Caco-2 (cell line): ENCODE measurements at regions not wholly inside any gene's neighbourhood (a gene's known extent, or its start where the extent isn't known, plus 50 kb on each side); places are given as distances from the start of the nearest gene placed in this dataset.

Experiments used
- BruUV-seq: library from RNA; stranded (reverse); fragments of 400-500 nt; replicated peaks from 2 replicates; lab custom pipeline; 2021; lab: Mats Ljungman, UMichigan
- CTCF ChIA-PET: fragments of 300-600 bp; sonication (Branson Sonifier 250); formaldehyde crosslinking; loops from one replicate; lab custom pipeline; 2022; ENCODE audit warnings: antibody characterized with exemption; lab: Charles Lee
- POLR2A ChIA-PET: fragments of 300-600 bp; sonication (Branson Sonifier 250); formaldehyde crosslinking; loops from one replicate; lab custom pipeline; 2022; ENCODE audit warnings: antibody characterized with exemption; lab: Charles Lee
- DNase-seq, 2 experiments: peaks; one replicate each; pipeline versions ENCODE4 v3.0.0 to v3.0.0-alpha.2; 2020 to 2022
- H3K27me3 ChIP-seq: replicated peaks from 2 replicates; pipeline ENCODE4 v1.6.0; 2011; ENCODE audit warnings: low read length; ENCODE audit not compliant: control insufficient read depth, insufficient read depth
- H3K36me3 ChIP-seq: 2 replicates; pipeline ENCODE4 v1.5.1; 2011; ENCODE audit warnings: low read length; ENCODE audit not compliant: control insufficient read depth, insufficient read depth
- H3K4me1 ChIP-seq: fragments of 250-450 bp; sonication (Bioruptor Pico); 2 replicates; pipeline ENCODE4 v1.5.1; 2020; ENCODE audit warnings: mild to moderate bottlenecking
- H3K4me3 ChIP-seq: 2 replicates; pipeline ENCODE4 v1.5.1; 2011; ENCODE audit warnings: low read depth, mild to moderate bottlenecking, control low read depth, low read length
- H3K9me3 ChIP-seq: fragments of 250-450 bp; sonication (Bioruptor Pico); 2 replicates; pipeline ENCODE4 v1.5.1; 2020; ENCODE audit warnings: mild to moderate bottlenecking, moderate library complexity
- H3K27ac Mint-ChIP-seq: one replicate; pipeline ENCODE4 v1.8.0; 2022; ENCODE audit warnings: mixed read lengths; ENCODE audit not compliant: unreplicated experiment
- H3K27me3 Mint-ChIP-seq: one replicate; pipeline ENCODE4 v1.8.0; 2022; ENCODE audit warnings: mixed read lengths; ENCODE audit not compliant: insufficient read depth, unreplicated experiment
- H3K36me3 Mint-ChIP-seq: one replicate; pipeline ENCODE4 v1.8.0; 2022; ENCODE audit warnings: mild to moderate bottlenecking, mixed read lengths; ENCODE audit not compliant: insufficient read depth, unreplicated experiment
- H3K4me1 Mint-ChIP-seq: one replicate; pipeline ENCODE4 v1.8.0; 2022; ENCODE audit warnings: low read depth, mixed read lengths; ENCODE audit not compliant: unreplicated experiment
- H3K4me3 Mint-ChIP-seq: one replicate; pipeline ENCODE4 v1.8.0; 2022; ENCODE audit warnings: mild to moderate bottlenecking, moderate library complexity, mixed read lengths; ENCODE audit not compliant: unreplicated experiment
- H3K9me3 Mint-ChIP-seq: one replicate; pipeline ENCODE4 v1.8.0; 2022; ENCODE audit warnings: mixed read lengths; ENCODE audit not compliant: unreplicated experiment
- CTCF ChIP-seq, 2 experiments: fragments of 200-600 bp in 1 of 2; IDR thresholded peaks; 1 replicate in 1 of 2; 2 replicates in 1 of 2; pipeline versions ENCODE4 v1.5.1 to v1.8.0; 2011 to 2022; ENCODE audit warnings: antibody characterized with exemption in 1 of 2, control low read depth in 1 of 2, inconsistent platforms in 1 of 2, low read depth in 1 of 2, low read length in 1 of 2, mild to moderate bottlenecking in 1 of 2, moderate library complexity in 1 of 2; ENCODE audit not compliant: insufficient read depth in 1 of 2, severe bottlenecking in 1 of 2, unreplicated experiment in 1 of 2
- intact Hi-C: fragments of 100-400 bp; cut with micrococcal nuclease; formaldehyde crosslinking; loops from one replicate; pipeline ENCODE4 v1.10.0; 2022; ENCODE audit not compliant: unreplicated experiment

- Mint-ChIP-seq H3K9me3 (no peaks in the 10 kb centered on the region), H3K4me3 (no peak overlapping the region), H3K27ac (no peak overlapping the region), H3K36me3 (peaks cover 5% of the 10 kb centered on the region), H3K4me1 (peaks cover 10% of the 10 kb centered on the region), H3K27me3 (no peaks in the 10 kb centered on the region)
- ChIA-PET CTCF (no interaction called here), POLR2A (no interaction called here)
- no peak for TF ChIP-seq CTCF (IDR thresholded peaks at IDR 0.05; ENCODE audit: insufficient read depth in 1 of 2, low read depth in 1 of 2, low read length in 1 of 2, severe bottlenecking in 1 of 2, unreplicated experiment in 1 of 2)
- no peaks in the 10 kb centered on the region for H3K9me3 ChIP-seq
- intact Hi-C loops = no loop called here
- H3K4me1 ChIP-seq = peaks cover 9% of the 10 kb centered on the region
- no peaks in the 10 kb centered on the region for H3K27me3 ChIP-seq
- no TSS peak for BruUV-seq
- no peak for DNase-seq
- no peak overlapping the region for H3K4me3 ChIP-seq
- H3K36me3 ChIP-seq = no peaks in the 10 kb centered on the region
Observed at GRCh38 chr13:30042272-30042671, 191.9 kb upstream of the UBL3 start.

GRCh38 chr13:30039511-30039911 is 189.1 kb upstream of the UBL3 start:
- ChIA-PET CTCF (no interaction called here), POLR2A (no interaction called here)
- BruUV-seq = no TSS peak
- H3K27ac Mint-ChIP-seq = no peak overlapping the region
- H3K36me3 Mint-ChIP-seq = peaks cover 5% of the 10 kb centered on the region
- H3K4me3 ChIP-seq = no peak overlapping the region
- no peak for DNase-seq
- no peaks in the 10 kb centered on the region for H3K27me3 Mint-ChIP-seq
- no peaks in the 10 kb centered on the region for H3K9me3 ChIP-seq
- no peaks in the 10 kb centered on the region for H3K36me3 ChIP-seq
- no peaks in the 10 kb centered on the region for H3K9me3 Mint-ChIP-seq
- no peak for TF ChIP-seq CTCF (IDR thresholded peaks at IDR 0.05; ENCODE audit: insufficient read depth in 1 of 2, low read depth in 1 of 2, low read length in 1 of 2, severe bottlenecking in 1 of 2, unreplicated experiment in 1 of 2)
- no peaks in the 10 kb centered on the region for H3K27me3 ChIP-seq
- intact Hi-C loops = no loop called here
- no peaks in the 10 kb centered on the region for H3K4me1 ChIP-seq
- no peaks in the 10 kb centered on the region for H3K4me1 Mint-ChIP-seq
- no peak overlapping the region for H3K4me3 Mint-ChIP-seq

GRCh38 chr13:30038884-30039283 is 188.5 kb upstream of the UBL3 start:
- intact Hi-C loops = no loop called here
- POLR2A ChIA-PET = no interaction called here
- CTCF ChIA-PET = interaction anchor here (1.0 kb wide), 1 partner anchor 74 kb away, joined by 3 read pairs; no protein-coding TSS in a partner anchor
- H3K27me3 ChIP-seq = no peaks in the 10 kb centered on the region
- DNase-seq = no peak
- H3K36me3 ChIP-seq = no peaks in the 10 kb centered on the region
- no peak overlapping the region for H3K27ac Mint-ChIP-seq
- no peak for TF ChIP-seq CTCF (IDR thresholded peaks at IDR 0.05; ENCODE audit: insufficient read depth in 1 of 2, low read depth in 1 of 2, low read length in 1 of 2, severe bottlenecking in 1 of 2, unreplicated experiment in 1 of 2)
- peaks cover 5% of the 10 kb centered on the region for H3K36me3 Mint-ChIP-seq
- H3K27me3 Mint-ChIP-seq = no peaks in the 10 kb centered on the region
- no peaks in the 10 kb centered on the region for H3K4me1 ChIP-seq
- no peak overlapping the region for H3K4me3 ChIP-seq
- H3K4me3 Mint-ChIP-seq = no peak overlapping the region
- no peaks in the 10 kb centered on the region for H3K9me3 ChIP-seq
- no peaks in the 10 kb centered on the region for H3K9me3 Mint-ChIP-seq
- no TSS peak for BruUV-seq
- H3K4me1 Mint-ChIP-seq = peaks cover 1% of the 10 kb centered on the region
